K562 (cell line): ENCODE measurements at regions not wholly inside any gene's neighbourhood (a gene's known extent, or its start where the extent isn't known, plus 50 kb on each side); places are given as distances from the start of the nearest gene placed in this dataset.

ENCODE experiments used
- ARHGAP35 ChIP-seq: fragments of 450-650 bp; IDR thresholded peaks from 2 replicates; pipeline ENCODE4 v1.6.1; 2018; ENCODE audit not compliant: partially characterized antibody
- CXXC5 ChIP-seq: fragments of 250-450 bp; sonication (Bioruptor Pico); IDR thresholded peaks from 2 replicates; pipeline ENCODE4 v1.8.0; 2022; ENCODE audit warnings: inconsistent platforms, mild to moderate bottlenecking, moderate library complexity
- E2F5 ChIP-seq: sonication (generic); formaldehyde crosslinking; IDR thresholded peaks from 2 replicates; pipeline ENCODE4 v1.8.0; 2022; ENCODE audit warnings: mild to moderate bottlenecking, missing genetic modification reagents
- HCFC1 ChIP-seq: IDR thresholded peaks from 2 replicates; pipeline ENCODE4 v1.6.1; 2012; ENCODE audit warnings: low read depth, low read length, improper control_type of control experiment
- NFE2 ChIP-seq: IDR thresholded peaks from 2 replicates; pipeline ENCODE4 v1.6.1; 2014; ENCODE audit warnings: antibody characterized with exemption, low read depth
- POU5F1 ChIP-seq: fragments of 150-350 bp; IDR thresholded peaks from 2 replicates; pipeline ENCODE4 v1.6.1; 2014; ENCODE audit warnings: borderline replicate concordance, low read length, low read depth, mild to moderate bottlenecking; ENCODE audit not compliant: partially characterized antibody
- RFX1 ChIP-seq: fragments of 450-650 bp; IDR thresholded peaks from 2 replicates; pipeline ENCODE4 v1.6.1; 2016; ENCODE audit warnings: mild to moderate bottlenecking, moderate library complexity
- SLC30A9 ChIP-seq: fragments of 250-450 bp; sonication (Bioruptor Pico); IDR thresholded peaks from 2 replicates; pipeline ENCODE4 v1.8.0; 2022; ENCODE audit warnings: mild to moderate bottlenecking, moderate library complexity
- SMAD3 ChIP-seq: fragments of 450-650 bp; formaldehyde crosslinking; conservative IDR thresholded peaks from 2 replicates; pipeline ENCODE4 v1.4.0; 2020; ENCODE audit warnings: mild to moderate bottlenecking
- ZBTB34 ChIP-seq: fragments of 250-450 bp; sonication (Bioruptor Pico); IDR thresholded peaks from 2 replicates; pipeline ENCODE4 v1.8.0; 2021; ENCODE audit warnings: mild to moderate bottlenecking, moderate library complexity
- ZKSCAN8 ChIP-seq: fragments of 200-800 bp; sonication (Bioruptor generic); IDR thresholded peaks from 2 replicates; pipeline ENCODE4 v1.6.1; 2016; ENCODE audit warnings: missing genetic modification characterization, missing compliant biosample characterization
- ZNF212 ChIP-seq: fragments of 450-650 bp; formaldehyde crosslinking; IDR thresholded peaks from 2 replicates; pipeline ENCODE4 v1.4.0; 2020; ENCODE audit warnings: mild to moderate bottlenecking
- ZNF318 ChIP-seq, 2 experiments: fragments of 450-650 bp; IDR thresholded peaks; 2 replicates each; pipeline ENCODE4 v1.6.1; 2016; ENCODE audit warnings: mild to moderate bottlenecking in 2 of 2, borderline replicate concordance in 1 of 2, low read depth in 1 of 2, moderate library complexity in 1 of 2

- TF ChIP-seq SMAD3 (CRISPR knock-in tag) = no peak
- TF ChIP-seq NFE2 = no peak
- TF ChIP-seq SLC30A9 (CRISPR knock-in tag) = no peak
- no peak for TF ChIP-seq ZNF212
- no peak for TF ChIP-seq POU5F1
- TF ChIP-seq ZNF318 (IDR thresholded peaks at IDR 0.05; ENCODE audit: borderline replicate concordance in 1 of 2, low read depth in 1 of 2) = no peak
- TF ChIP-seq E2F5 = no peak
- no peak for TF ChIP-seq RFX1
- peak; percentile 26; the same call in 1 of the 2 replicates for TF ChIP-seq HCFC1
- no peak for TF ChIP-seq ZBTB34 (CRISPR knock-in tag)
- no peak for TF ChIP-seq ARHGAP35
- TF ChIP-seq ZKSCAN8 (CRISPR knock-in tag) = no peak
- peak; percentile 57 for TF ChIP-seq CXXC5 (CRISPR knock-in tag)
Observed at GRCh38 chr1:229753764-229754551, 127.9 kb downstream of the URB2 start (continued).
